ENCODE measurements at regions not wholly inside any gene's neighbourhood (a gene's known extent, or its start where the extent isn't known, plus 50 kb on each side); places are given as distances from the start of the nearest gene placed in this dataset.

GRCh38 chr3:190192739-190193138 is 72.0 kb upstream of the P3H2 start:
- TF ChIP-seq CTCF (IDR thresholded peaks at IDR 0.05) (no peak), POLR2A (IDR thresholded peaks at IDR 0.05; ENCODE audit: low read depth) (no peak), POLR2AphosphoS5 (IDR thresholded peaks at IDR 0.05) (no peak)
